NCI-H748 (cell line): ENCODE measurements at regions not wholly inside any gene's neighbourhood (a gene's known extent, or its start where the extent isn't known, plus 50 kb on each side); places are given as distances from the start of the nearest gene placed in this dataset.
"Not testable (repeated sequence)": the region's sequence is repeated elsewhere in the genome, so short reads cannot be mapped to it uniquely, and the experiment has no call there.

ENCODE experiments used
- DNase-seq: peaks from one replicate; lab custom pipeline; 2025; ENCODE audit not compliant: unreplicated experiment; lab: John Stamatoyannopoulos, UW

DNA sequence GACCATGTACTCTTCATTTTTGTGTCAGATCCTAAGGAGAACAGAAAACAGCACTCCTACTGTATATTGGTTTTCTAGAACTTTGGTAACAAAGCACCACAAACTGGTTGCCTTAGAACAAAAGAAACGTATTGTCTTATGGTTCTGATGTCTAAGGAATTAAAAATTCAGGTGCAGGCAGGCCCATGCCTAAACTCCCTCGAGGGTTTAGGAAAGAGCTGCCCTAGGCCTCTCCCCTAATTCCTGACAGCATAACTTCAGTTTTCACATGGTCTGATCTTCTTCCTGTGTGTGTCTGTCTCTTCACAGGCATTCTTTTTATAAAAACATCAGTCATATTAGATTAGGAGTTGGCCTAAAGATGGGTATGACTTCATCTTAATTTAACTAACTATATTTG, 1093.6 kb downstream of the TECRL start:
- no peak for DNase-seq

DNA sequence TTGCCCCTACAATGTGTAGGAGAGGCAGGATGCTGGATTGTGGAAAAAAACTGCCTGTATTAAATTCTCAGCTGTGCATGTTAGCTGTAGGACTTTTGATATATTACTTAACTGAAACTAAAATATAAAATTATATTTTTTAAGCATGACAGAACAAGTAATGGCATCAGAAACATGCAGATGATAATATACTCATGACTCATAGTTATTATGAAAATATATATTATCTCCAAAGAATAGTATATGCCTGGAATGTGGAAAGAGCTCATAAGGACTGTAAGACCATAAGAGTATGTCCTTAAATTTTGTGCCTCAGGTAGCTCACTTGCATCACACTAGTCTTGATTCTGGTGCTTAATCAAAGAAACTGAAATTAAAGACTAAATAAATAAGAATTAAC, 1100.6 kb downstream of the TECRL start:
- no peak for DNase-seq

DNA sequence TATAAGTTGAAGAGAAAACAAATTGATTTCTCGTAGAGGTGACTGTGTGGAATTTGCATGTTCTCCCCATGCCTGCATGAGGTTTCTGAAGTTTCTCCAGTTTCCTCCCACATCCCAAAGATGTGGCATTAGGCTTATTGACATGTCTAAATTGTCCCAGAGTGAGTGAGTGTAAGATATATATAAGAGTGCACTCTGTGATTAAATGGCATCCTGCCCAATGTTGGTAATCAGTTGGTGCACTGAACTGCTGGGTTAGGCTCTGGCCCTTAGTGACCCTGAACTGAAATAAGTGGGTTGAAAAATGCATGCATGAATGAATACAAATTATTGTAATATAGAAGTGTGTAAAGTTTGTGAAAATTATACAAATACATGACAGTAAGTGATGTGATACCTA, 1106.5 kb downstream of the TECRL start:
- DNase-seq, result no peak

DNA sequence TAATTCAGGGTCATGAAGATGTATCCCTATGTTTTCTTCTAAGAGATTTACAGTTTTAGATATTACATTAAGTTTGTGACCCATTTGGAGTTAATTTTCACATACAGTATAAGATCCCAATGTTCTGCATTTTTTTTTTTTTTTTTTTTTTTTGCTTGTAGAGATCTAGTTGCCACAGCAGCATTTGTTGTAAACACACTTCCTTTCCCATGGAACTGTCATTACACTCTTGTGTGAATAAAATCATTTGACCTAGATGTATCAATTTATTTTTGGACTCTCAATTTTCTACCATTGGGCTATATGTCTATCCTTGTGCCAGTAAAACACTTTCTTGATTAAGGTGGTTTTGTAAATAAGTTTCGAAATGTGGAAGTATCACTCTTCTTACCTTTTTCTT, 1107.2 kb downstream of the TECRL start:
- DNase-seq, result no peak

DNA sequence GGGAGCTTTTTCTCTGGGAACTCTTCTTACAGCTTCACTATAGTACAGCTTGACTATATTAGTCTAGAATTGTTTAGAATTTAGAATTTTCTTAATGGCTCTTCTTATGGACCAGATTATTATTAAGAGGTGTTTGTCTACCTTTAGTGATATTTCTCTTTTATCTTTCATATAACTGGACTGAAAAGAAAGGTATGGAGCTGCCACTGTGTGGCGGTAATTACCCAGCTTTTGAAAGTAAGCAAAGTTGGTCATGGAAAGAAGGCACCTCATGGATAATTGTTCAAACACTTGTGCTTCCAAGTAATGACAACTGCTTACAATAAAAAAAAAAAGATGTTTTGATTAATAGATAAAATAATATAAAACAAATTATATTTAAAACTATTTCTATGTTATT, 1112.5 kb downstream of the TECRL start:
- DNase-seq, result peak; percentile 5

DNA sequence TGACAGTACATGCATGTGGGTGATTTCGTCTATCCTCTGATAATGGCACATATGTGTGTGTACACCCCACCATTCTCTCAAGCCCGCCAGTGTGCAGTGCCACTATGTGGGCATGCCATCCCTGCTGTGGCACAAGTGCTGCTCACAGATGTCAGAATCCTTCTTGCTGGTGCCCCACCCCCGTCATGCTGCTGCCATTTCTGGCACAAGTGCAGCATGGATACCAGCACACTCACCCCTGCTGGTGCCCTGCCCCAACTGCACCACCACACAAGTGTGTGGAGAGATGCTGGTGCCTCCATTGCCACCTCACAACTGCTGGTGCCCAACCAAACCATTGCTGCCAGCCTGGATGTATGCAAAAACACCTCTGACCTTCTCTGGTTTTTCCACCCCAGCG, 1133.8 kb downstream of the TECRL start:
- no peak for DNase-seq

DNA sequence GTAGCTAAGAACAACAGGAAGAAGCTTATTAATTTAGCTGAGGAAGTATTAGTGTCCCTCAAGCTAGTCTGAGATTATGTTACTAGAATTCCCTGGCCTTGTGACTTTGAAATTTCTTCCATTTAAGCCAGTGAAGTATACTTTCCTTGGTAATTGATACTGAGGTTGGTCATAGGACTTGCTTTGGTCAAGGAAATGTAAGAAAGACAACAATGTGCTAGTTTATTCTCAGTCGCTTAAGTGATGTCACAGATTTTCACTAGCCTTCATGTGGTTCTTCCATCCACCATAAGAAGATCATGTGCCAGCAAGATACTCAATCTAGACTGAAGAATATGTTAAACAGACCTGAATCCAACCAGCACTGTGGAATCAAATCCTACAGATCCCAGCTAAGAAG, 1140.1 kb downstream of the TECRL start:
- no peak for DNase-seq

DNA sequence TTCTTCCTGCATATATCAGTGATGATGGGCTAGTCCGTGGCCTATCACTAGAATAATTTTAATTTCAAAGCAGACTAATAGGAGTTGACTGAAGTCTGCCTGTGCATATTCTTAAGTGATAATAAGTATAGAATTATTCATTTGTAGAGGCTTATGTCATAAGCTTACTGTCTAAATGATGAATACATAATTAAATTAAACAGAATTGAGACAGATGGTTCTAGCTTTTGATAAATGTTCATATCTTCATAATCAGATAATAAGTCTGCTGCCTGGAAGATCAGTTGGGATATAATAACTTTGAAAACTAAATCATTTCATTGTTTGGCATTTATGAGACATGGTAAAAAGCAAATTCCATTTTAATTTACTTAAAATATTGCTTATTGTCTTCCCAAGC, 1175.6 kb downstream of the TECRL start:
- no peak for DNase-seq

DNA sequence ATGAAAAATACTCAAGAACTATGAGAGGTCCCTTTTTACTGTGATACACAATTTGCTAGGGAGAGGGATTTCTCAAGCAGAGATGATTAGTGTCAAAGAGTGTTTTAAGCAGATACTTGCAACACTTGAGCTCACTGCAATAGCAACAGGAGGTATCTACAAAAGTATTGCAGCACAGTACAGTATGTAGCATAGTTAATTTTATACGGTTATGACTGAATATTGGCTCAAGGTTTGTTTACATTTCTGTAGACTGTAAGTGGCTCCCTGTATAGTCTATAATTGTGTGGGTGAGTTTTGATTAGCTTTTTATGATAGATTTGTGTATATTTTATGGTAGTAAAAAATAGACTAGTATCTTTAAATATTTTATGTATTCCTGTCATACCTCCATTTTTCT, 1177.2 kb downstream of the TECRL start:
- DNase-seq, result no peak

DNA sequence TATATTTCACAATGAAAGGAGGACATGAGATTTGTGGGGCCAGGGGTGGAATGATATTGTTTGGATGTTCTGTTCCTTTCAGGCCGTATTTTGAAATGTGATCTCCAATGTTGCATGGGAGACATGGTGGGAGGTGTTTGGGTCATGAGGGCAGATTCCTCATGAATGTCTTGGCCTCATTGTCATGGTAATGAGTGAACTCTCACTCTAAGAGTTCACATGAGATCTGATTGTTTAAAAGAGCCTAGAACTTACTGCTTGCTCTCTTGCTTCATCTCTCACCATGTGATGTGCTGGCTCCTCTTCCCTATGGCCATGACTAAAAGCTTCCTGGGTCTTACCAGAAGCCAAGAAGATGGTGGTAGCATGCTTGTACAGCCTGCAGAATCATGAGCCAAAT, 1183.0 kb downstream of the TECRL start:
- no peak for DNase-seq

DNA sequence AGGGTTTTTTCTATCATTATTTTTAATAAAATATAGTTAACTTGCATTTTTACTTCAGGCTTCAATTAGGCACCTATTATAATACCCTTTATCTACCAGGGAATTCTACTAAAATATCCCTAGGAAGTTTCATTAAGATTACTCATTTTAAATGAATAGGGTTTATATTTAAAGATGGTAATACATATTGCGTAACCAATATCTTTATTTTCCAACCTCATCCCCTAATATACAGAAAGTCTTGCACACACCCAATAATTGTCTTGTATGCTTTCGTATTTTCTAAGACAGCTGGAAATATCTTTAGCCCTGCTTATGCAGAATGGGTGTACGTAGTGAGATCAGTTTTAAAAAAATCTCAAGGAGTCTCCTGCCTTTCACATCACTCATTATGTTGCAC, 1186.8 kb downstream of the TECRL start:
- DNase-seq, result no peak

DNA sequence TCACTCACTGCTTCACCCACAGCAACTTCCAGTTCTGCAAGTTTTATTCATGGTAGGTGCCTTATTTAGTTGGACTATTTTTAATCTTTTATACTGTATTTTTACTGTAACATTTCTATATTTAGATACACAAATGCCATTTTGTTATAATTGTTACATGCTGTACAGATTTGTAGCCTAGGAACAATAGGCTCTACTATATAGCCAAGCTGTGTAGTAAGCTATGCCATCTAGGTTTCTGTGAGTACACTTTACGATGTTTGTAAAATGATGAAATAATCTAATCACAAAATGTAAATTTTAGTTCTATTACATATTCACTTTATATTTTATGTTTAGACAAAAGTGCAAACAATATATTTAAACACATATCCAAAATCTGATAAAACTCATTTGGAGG, 1187.8 kb downstream of the TECRL start:
- DNase-seq, result no peak

DNA sequence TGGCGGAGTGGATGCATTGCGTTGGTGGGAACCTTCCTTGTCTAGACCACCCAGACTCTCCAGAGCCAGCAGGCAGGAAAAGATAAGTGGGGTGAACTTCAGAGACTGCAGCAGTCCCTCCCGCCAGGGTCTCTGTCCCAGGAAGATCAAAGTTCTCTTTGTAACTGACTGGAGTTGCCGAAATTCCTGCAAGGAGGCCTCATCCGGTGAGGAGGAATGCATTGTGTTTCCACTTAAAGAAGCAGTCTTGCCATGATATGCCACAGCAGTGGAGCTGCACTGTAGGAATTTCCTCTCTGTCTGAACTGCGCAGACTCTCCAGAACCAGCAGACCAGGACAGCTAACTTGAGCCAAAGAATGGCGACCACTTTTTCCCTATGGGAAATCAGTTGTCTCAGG, 1190.4 kb downstream of the TECRL start:
- DNase-seq, result no peak

DNA sequence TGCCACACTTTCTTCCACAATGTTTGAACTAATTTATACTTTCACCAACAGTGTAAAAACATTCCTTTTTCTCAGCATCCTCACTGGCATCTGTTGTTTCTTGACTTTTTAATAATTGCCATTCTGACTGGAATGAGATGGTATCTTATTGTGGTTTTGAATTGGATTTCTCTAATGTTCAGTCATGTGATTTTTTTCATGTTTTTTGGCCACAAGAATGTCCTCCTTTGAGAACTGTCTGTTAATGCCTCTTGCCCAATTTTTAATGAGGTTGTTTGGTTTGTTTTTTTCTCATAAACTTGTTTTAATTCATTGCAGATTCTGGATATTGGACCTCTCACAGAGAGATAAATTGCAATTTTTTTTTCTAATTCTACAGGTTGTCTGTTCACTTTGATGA, 1195.2 kb downstream of the TECRL start:
- no peak for DNase-seq

DNA sequence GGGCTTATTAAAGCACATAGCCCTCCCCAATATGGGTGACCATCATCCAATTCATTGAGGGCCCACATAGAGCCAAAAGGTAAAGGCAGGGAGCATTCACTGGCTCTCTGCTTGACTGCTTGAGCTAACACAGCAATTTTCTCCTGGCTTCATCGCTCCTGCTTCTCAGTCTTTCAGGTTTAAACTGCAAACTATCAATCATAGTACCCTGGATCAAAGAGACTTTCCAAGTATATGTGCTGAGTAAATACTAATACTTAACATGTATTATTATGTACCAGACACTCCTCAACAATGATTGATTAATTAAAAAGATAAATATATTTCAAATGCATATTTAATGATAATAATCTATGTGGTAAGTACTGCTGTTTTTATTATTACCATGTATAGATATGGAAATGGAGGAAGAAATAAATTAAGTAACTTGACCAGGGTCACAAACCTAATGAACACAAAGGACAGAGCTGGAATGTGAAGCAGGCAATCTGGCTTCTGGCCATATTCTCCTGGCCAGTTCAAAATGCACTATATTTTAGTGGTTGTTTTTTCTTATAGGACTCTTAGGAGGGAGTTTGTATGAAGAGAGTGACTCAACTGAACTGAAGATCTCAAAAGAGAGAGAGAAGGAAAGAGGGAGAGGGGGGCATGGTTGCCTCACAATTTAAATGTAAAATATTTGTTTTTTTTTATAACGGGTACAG, 1197.3 kb downstream of the TECRL start:
- no peak for DNase-seq

DNA sequence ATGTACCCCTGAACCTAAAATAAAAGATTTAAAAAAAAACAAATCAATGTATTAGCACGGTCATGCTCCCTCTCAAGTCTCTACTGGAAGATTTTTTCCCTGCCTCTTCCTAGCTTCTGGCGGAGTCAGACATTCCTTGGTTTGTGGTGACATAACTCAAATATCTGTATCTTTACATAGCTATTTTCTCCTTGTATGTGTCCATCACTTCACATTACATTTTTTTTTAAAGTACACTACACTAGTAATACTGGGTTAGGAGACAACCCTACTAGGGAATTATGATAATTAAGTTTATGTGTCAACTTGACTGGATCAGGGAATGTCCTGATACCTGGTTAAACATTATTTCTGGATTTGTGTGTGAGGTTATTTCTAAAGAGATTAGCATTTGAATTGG, 1197.9 kb downstream of the TECRL start:
- DNase-seq, result no peak

DNA sequence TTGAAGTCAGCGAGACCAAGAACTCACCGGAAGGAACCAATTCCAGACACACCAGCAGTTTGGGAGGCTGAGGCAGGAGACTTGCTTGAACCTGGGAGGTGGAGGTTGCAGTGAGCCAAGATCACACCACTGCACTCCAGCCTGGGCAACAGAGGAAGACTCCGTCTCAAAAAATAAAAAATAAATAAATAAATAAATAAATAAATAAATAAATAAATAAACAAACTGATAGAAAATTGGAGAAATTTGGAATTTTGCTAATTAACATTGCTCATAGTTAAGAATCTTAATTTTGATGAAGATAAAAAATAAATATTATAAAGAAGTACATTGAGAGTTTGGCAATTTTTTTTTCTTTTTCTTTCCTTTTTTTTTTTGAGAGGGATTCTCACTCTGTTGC, 1216.2 kb downstream of the TECRL start:
- DNase-seq, result not testable (repeated sequence)

DNA sequence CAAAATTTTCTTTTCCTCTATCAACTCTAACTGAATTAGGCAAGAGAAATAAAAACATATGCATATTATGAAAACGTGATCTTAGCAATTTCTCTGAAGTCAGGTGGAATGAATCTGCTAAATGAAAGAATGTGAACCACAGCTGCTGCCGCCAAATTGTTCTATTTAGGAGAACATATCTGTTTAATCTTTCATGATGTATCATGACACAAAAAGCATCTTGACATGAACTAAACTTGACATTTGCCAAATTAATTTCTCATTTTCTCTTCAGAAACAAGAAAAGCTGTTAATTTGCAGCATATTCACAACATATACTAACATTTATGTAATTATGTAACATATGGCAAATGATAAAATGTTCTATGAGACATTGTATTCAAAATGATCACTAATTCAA, 1237.9 kb downstream of the TECRL start:
- DNase-seq, result no peak

DNA sequence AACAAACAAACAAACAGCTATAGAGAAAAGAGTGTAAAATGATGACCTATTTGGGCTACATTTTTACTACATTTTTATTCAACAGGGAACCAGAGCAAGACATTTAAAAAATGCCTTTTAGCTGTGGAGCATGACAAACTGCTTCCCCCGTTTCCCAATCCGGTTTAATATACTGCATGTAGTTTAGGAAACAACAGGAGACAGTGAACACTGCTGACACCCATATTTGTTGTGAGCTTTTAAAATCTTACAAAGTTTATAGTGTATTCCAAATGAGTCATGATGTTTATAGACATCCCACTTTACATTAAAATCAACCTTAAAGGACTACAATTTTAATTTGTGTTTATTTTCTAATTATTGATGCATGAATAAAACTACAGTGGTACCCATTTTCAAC, 1238.3 kb downstream of the TECRL start:
- no peak for DNase-seq

DNA sequence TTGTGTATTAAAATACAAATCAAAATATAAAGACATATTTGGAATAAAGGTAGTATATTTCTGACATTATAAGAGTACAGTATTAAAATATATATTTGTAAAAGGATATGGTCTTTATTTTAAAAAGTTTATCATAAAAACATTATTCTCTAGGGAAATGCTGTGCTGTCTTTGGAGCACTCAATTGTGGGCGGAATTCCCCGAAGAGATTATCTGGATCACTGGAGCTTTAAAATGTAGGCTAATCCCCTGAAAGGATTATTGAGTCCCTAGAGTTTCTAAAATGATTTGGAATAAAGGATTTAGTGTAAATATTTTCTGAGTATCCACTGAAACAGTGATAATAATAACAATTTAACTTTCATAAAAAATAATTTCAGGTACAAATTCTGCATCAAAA, 1239.4 kb downstream of the TECRL start:
- DNase-seq, result no peak

DNA sequence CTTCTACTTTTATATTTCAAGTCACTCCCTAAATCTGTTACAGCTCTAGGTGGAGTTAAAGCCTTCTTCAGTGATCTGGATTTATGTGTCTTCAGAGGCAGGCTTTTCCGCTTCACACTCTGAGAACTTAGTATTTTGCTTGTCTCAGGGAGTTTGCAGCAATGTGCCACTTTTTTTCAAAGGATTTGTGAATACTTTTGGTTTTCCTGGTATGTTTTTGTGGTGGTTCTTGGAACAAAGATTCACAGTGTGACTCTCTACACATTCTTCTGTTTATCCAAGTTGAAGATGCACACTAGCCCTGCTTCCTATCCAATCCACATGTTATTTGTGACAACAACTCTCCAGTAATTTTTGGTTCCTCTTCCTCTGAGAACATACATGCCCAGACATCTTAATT, 1253.7 kb downstream of the TECRL start:
- no peak for DNase-seq

DNA sequence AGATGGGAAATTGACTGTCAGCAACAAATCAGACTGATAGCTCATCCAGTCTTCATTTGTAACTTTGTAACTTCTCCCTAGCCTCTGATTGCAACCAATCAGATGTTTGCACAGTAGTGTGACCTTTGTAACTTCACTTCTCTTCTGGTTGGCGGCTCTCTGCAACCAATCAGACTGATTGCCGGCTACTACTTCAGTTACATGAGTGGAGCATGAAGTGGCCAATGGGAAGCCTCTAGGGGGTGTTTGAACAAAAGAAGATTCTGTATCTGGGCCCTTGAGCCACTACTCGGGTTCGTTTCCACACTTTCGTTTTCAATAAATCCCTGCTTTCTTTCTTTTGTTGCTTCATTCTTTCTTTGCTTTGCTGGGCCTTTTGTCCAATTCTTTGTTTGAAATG, 1285.8 kb downstream of the TECRL start:
- no peak for DNase-seq

DNA sequence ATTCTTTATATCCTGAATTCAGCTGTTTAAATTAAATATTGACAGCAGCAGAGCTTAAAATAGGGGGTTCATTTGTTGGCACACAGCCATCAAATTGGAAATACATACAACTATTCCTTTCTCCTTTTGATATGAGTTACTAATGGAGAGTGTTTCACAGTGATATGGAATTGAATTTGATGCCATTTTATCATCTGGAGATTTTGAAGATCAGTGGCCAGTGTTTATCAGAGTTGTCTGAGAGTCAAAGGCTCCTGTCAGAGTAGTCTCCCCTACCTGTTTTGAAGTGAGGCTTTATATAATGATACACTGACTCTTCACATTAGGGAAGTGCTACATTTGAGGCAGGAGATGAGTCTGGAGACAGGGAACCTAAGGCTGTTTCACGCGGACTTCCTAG, 1286.3 kb downstream of the TECRL start:
- no peak for DNase-seq

DNA sequence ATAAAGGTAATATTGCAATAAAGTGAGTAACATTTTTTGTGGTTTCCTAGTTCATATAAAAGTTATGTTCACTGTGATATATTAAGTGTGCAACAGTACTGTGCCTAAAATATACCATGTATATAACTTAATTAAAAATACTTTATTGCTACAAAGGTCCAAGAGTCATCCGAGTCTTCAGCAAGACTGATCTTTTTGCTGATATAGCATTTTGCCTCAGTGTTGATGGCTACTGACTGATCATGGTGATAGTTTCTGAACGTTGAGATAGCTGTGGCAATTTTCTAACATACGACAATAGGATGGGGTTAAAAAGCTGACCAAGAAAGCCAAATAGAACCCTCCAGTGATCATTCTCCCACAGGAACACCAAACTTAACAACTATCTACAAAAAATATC, 1302.7 kb downstream of the TECRL start:
- no peak for DNase-seq
